GM18868 (cell line): ENCODE measurements at regions not wholly inside any gene's neighbourhood (a gene's known extent, or its start where the extent isn't known, plus 50 kb on each side); places are given as distances from the start of the nearest gene placed in this dataset.
"Not testable (repeated sequence)": the region's sequence is repeated elsewhere in the genome, so short reads cannot be mapped to it uniquely, and the experiment has no call there.

Experiments used
- ATAC-seq: cut with Tn5 transposase; IDR thresholded peaks from one replicate; pipeline ENCODE4 v1.9.1; 2021; ENCODE audit warnings: mild to moderate bottlenecking, moderate library complexity; ENCODE audit not compliant: unreplicated experiment

DNA sequence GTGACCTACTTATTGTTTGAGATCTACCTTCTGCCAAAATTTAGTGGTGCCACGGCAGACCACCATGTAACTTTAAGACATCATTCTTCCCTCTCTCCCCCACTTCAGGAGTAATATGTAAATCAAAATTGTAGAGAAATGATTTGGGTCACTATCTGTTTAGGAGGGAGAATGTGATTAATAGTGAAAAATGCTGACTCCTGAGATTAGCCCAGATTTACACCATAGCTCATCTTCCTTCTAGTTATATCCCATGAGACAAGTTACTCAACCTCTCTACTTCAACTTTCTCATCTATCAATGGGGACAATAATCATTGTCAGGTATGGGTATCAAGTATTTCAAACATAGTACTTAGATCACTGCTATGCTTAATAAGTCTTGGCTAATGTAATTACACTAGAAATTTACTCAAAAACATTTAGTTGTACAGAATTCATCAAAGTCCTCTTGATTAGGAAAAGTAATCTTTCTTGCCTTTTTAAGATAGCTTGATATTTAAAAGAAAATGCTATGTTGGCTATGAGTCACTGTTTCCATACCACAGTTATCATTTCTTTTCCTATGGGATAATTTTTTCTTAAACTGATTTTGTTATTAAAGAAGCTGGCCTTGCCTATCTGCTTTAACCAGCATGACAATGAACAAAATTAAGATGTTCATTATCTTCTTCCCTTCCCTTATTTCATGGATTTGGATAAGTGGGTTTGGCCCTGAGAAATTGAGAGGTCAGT, 1038.9 kb upstream of the ZEB2 start:
- no peak for ATAC-seq

DNA sequence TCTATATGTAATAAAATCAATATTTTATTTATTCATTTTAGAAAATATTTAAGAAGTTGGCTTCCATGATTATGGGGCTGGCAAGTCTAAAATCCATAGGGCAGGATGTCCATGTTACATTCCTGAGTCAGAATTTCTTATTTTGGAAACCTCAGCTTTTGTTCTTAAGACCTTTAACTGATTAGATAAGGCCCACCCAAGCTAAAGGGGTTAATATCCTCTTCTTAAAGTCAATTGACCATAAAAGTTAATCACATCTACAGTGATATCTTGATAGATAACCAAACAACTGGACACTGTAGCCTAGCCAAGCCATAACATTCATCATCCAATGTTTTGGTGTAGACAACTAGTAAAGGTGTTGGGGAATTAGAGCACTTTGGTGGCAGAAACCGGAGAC, 1035.4 kb upstream of the ZEB2 start:
- ATAC-seq = no peak

DNA sequence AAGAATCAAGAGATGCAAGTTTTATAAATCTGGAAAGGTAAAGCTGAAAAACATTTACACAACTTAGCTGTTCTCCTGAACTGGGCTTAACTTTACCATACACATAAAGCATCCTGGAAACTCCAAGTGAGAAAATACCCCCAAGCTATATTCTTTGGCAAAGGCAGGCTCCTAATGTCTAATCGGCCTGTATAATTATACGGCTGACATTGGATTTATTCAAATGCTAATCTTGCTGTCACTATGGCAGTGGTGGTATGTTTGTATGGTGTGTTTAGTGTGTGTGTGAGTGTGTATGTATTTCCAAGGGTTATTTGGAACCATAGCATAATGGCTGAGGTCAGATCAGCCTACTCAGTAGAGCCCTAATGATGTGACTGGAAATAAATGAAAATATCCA, 1031.8 kb upstream of the ZEB2 start:
- no peak for ATAC-seq

DNA sequence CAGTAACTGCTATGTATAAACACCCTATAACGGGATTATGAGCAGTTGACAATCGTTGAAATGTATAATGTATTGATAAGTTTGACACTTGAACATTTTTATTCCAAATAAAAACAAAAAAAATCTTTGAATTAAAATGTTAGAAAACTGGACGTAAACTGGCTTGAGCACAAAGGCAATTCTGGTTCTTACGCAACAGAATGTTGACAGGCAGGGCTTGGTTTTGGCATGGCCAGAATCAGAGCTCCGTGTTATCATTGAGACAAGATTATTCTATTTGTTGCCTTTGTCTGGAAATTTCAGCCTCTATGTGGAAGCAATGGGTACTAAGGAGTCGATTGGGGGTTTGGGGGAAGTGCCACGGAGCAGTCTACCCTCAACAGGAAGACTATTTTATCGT, 1028.6 kb upstream of the ZEB2 start:
- ATAC-seq = no peak

DNA sequence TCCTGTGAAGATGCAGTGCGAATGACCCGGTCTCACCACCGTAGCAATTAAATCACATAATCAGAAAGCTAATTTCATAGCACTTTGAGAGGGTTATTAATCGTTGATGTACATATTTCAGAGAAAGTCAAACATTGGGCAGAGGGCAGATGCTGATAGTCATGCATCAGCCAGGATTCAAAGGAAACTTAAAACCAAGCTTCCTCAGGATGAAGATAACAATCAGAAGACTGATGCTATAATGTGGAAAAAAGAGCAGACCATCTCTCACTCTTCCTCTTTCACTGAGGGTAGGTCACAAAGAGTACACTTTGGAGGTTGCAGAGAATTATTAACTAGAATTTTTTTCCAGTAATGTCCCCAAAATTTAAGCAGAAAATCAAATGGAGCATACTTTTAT, 1027.7 kb upstream of the ZEB2 start:
- no peak for ATAC-seq

DNA sequence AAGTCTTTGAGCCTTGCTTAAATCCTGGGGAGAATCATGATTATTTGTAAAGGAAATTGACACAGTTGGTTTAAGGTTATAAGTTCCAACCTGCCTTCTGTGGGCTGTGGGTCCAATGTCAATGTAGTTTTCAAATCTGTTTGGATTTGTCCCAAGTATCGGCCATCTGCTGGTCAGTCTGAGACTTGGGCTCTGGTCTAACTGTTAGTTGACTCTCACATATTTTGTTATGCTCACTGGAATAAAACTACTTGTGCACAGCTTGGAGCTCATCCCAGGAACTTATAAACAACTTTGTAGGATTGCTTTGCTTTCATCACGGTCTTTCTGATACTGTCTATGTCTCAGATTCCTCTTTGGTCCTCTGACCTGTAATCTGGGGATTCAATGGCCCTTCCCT, 1026.2 kb upstream of the ZEB2 start:
- ATAC-seq = no peak

DNA sequence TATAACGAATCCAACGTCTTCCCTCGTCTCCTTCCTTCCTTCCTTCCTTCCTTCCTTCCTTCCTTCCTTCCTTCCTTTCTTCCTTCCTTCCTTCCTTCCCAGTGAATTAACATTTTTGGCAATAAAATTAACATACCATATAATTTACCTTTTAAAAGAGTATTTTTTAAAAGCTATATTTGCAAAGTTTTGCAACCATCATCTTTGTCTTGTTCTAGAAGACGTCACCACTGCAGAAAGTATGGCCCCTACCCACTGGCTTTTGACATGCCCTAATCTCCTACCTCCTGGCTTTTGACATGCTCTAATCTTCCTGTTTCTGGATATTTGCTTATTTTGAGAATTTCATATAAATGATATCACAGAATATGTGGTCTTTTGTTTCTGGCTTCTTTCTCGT, 1023.9 kb upstream of the ZEB2 start:
- ATAC-seq = no peak

DNA sequence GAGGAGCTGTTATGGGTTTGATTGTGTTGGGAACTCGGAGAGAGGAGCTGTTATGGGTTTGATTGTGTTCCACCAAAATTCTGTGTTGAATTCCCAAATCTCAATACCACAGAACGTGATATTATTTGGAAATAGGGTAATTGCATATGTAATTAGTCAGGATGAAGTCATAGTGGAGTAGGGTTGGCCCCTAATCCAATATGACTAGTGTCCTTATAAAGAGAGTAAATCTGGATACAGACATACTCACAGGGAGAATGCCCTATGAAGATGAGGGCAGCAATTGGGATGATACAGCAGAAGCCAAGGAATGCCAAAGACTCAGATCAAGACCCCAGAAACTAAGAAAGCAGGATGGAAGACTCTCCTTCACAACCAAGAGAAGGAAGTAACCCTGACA, 1023.2 kb upstream of the ZEB2 start:
- no peak for ATAC-seq

DNA sequence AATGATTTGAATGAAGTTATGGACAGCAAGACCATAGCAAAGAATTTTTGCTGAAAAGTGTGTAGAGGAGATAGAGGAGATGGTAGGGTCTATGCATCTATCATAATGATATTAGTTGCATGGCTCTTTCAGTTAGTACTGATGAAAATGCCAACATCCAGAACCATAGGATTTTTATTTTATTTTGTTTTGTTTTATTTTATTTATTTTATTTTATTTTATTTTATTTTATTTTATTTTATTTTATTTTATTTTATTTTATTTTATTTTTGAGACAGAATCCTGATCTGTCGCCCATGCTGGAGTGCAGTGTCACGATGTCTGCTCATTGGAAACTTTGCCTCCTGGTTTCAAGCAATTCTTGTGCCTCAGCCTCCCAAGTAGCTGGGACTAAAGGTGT, 1021.1 kb upstream of the ZEB2 start:
- no peak for ATAC-seq

DNA sequence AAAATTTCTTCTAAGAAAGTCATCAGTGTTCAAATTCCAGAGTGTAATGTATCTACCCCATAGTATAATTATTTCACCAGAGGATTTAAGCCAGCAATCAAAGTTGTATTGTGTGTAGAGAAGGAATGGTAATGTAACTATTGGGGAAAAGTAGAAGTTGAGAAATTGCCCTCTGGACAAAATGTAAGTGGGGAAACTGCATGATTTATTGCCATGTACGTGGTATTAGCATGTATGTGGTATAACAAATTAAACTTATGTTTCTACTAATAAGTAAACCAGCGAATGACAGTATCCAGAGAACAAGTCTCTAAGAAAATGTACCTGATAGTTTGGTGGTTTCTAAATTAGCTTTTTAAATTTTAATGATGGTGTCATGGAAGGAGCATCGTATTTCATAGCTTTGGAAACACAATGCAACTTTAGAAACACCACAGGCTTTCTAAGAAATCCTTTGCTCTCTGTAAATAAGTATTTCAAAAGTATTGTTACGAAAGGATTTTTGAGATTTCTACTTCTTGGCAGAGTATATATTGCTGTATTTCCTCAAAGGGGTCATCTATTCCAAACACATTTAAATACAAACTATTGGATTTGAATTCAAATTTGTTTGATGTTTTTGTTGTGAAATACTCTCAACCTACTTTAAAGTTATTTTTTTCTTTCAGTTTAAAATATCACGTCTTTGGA, 1018.9 kb upstream of the ZEB2 start:
- ATAC-seq = no peak

DNA sequence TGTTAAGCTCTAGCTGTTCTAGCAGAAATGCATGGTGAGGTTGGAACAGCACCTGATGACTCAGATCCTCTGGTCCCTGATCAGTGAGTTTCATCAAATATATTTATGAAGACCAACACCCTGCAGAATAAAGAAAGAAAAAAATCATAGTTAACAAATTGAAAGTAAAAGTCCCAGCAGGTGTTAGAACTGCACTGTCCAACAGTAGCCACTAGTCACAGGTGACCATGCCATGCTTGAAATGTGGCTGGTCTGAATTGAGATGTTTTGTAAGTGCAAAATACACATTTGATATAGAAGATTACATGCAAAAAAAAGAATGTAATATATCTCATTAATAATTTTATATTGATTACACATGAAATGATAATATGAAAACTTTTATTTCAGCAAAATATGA, 1010.7 kb upstream of the ZEB2 start:
- no peak for ATAC-seq

DNA sequence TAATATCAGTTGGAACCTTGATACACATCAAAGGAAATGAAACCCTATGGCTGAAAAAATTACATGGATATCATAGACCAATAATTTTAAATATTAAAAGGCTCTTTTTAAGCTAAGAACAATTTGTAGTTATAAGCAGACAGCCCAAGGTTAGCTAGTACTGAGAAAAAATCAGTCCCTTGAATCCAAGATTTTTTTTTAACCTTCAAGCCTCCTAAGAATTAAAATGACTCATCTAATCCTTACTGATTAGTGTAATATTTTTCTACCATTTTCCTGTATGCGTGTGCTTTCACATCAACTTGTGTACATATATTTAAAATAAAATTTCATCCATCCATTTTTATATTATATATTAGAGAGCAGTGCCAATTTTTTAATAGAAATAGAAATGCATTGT, 1004.9 kb upstream of the ZEB2 start:
- ATAC-seq = no peak

DNA sequence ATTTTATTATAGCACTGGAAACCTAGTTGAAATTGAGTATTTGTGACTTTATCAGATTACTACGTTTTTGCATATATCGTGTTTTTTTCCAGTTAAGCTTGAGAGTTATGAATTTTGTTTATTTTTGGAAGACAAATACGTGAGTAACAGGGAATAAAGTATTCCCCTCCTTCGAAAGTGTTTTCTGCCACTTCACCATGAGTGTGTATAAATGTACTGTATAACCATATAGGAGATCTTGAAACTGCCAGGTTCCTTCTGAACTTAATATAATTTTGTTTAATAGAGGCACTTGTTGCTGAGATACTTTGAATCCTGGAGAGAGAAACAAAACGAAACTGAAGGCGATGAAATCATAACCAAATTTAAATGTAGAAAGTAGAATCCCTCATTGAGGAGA, 1004.4 kb upstream of the ZEB2 start:
- no peak for ATAC-seq

DNA sequence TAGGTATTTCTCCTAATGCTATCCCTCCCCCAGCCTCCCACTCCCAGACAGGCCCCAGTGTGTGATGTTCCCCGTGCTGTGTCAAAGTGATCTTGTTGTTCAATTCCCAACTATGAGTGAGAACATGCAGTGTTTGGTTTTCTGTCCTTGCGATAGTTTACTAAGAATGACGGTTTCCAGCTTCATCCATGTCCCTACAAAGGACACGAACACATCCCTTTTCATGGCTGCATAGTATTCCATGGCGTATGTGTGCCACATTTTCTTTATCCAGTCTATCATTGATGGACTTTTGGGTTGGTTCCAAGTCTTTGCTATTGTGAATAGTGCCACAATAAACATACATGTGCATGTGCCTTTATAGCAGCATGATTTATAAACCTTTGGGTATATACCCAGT, 999.3 kb upstream of the ZEB2 start:
- ATAC-seq = not testable (repeated sequence)

DNA sequence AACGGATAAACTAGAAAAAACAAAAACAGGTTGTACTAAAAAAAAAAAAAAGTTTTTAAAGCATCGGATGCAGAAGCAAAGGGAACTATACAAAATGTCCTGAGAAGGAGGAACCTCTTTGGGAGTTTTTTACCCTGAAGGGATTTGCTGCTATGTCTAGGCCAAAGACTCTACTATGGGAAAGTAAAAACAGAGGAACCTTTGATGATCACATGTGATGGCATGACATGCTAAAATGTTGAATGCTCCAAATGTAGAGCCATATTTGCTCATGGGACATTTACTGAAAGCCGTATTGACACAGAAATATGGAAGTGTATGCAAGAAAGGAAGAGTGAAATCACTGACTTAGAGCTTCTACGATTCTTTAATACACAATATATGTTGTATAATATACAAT, 992.0 kb upstream of the ZEB2 start:
- ATAC-seq = no peak

DNA sequence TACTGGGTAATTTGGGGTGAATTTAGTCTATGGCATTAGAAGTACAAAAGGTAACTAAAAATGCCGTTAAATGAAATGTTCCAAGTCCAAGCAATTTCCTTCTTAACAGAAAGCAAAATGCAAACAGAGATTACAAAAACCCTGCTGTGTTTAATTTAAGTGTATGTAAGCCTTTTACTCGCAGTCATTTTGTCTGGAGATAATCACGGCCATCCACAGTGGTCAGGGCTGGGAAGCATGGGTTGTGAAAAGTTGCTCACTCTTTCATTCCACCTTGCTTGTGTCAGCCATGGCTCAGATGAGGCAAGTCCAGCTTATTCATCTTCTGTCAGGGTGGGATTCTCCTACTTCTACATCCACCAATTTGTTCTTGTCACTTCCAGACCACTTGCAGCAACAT, 983.6 kb upstream of the ZEB2 start:
- ATAC-seq = no peak

DNA sequence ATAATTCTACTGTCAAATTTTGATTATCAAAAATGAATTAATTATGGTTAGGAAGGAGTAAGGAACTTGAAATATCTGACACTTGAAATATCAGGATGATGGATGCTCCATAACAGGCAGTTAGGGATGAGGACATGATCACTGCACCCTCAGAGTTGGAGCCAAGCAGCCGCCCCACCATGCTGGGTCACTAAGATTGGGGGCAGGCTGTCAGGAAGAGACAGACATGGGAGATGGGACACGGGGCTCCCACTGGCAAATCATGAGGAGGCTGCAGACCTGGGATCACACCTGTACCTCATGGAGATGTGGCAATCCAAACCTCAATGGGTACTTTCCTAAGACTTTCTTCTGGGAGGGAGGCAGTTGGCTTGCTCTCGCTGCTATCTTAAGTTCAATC, 982.0 kb upstream of the ZEB2 start:
- ATAC-seq = no peak

DNA sequence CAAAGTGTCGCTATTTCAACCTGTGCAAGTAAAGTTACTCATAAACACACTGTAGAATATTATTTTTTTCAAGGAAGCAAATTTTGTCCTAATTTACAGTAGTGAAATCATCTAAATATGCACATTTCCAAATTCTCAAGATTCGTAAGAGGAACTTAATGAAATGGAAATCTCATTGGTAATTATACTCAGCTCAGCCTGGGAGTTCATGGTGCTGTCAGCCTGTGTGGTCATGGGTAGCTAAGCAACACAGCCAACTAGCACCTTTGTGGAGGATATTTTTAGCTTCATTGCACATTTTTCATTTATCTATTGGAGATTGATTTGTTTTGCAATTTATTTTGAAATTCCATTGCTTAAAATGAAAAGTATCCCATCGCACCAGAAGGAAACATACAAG, 975.7 kb upstream of the ZEB2 start:
- ATAC-seq = no peak

DNA sequence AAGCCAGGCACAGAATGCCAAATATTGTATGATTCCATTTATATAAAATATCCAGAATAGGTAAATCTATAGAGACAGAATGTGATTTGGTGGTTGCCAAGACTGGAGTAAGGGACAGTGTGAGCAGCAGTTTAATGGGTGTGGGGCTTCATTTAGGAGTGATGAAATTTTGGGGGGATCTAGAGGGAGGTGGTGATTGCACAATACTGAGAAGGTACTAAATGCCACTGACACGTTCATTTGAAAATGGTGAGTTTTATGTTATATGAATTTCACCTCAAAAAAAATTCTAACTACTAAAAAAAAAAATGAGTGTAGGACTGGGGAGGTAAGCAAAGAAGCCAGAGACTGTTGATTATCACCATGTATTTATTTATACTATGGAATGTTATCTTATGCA, 974.5 kb upstream of the ZEB2 start:
- no peak for ATAC-seq

DNA sequence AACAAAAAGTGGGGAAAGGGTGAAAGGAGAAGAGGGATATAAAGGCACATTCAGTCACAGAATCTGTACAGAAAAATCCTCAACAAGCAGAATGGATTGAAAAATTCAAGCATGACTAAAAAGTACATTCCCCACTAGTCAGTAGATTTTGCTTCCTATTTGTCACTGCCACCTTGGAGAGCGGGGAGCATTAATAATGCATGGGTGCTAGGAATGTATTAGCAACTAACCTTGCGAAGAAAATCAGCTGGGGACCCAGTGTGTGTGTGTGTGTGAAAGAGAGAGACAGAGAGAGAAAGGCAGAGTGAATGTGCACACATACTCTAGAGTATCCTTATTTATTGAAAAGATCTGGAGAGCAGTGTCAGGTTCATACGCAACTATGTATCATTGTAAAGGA, 968.7 kb upstream of the ZEB2 start:
- ATAC-seq = no peak

DNA sequence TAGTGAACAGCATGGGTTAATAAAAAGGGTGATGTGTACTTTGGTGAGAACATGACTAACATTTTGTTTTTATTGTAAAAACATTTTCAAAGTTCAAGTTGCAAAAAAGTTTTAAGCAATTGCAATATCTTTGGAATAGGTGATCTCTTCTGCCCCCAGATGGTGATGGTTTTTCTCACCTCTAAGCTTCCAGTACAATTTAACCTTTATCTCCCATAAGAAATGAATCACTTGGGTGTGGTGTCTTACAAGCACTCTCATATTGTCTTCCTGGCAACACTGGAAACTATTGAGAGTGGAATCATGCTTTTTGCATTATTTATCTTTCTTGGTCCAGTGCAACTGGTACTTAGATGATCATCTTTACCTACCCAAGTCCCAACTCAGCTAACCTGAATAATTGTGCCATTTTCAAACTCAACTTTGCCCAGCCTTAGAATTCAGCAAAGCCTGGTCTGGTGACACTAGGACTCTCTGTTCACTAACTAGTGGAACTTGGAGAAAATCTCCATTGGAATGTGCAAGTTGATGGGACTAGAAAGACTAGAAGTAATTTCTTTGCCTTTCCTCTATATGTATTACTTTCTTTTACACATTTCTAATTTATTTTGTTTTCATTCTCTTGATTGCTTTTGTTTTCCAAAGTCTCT, 964.7 kb upstream of the ZEB2 start:
- ATAC-seq = no peak

DNA sequence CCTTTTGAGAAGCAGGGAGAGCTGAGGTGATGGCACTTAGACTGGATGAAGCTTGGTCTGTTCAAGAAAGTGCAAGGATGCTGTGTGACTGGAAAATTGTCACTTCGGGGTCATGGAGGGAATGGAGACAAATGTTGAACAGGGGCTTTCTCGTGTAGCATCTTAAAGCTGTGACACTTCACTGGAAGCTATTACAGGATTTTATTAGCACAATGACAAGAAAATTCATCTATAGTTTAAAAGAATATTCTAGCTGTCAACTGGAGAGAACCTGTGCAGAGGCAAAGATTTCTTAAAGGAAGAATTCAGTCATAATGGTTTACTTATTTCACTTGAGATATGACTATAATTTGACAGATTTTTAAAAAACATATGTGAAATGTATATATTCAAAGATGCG, 963.9 kb upstream of the ZEB2 start:
- no peak for ATAC-seq
